Endothelial cell of umbilical vein (primary cell): ENCODE measurements at regions not wholly inside any gene's neighbourhood (a gene's known extent, or its start where the extent isn't known, plus 50 kb on each side); places are given as distances from the start of the nearest gene placed in this dataset.

ENCODE experiments used
- BruUV-seq: library from RNA; stranded (reverse); fragments of 400-500 nt; replicated peaks from 2 replicates; lab custom pipeline; 2021; lab: Mats Ljungman, UMichigan
- CTCF ChIA-PET: fragments of 300-600, 350-600 bp; sonication (Branson Sonifier 250); formaldehyde crosslinking; loops from one replicate; lab custom pipeline; 2021; ENCODE audit warnings: antibody characterized with exemption, inconsistent platforms; lab: Charles Lee
- POLR2A ChIA-PET: fragments of 300-600, 350-600 bp; sonication (Branson Sonifier 250); formaldehyde crosslinking; loops from one replicate; lab custom pipeline; 2021; ENCODE audit warnings: antibody characterized with exemption, inconsistent platforms; lab: Charles Lee
- DNase-seq: peaks from one replicate; pipeline ENCODE4 v3.0.0-alpha.2; 2011; ENCODE audit warnings: low read depth, low spot score
- FAIRE-seq: peaks from 2 replicates; lab custom pipeline; 2011; peaks lifted over from hg19 to GRCh38; lab: Jason Lieb, UNC
- H2AFZ ChIP-seq: 2 replicates; pipeline ENCODE4 v1.6.0; 2012; ENCODE audit warnings: low read depth, low read length, control low read depth, inconsistent platforms
- H3K27ac ChIP-seq: 2 replicates; pipeline ENCODE4 v1.5.1; 2011; ENCODE audit warnings: low read depth, mild to moderate bottlenecking, control low read depth, low read length, moderate library complexity; ENCODE audit not compliant: insufficient read depth
- H3K27me3 ChIP-seq, 2 experiments: 2 replicates each; pipeline versions ENCODE4 v1.6.0 to v1.6.1; 2011; ENCODE audit warnings: low read length in 2 of 2, mixed read lengths in 1 of 2; ENCODE audit not compliant: control insufficient read depth in 2 of 2, insufficient read depth in 2 of 2
- H3K36me3 ChIP-seq, 2 experiments: 2 replicates in 1 of 2; 3 replicates in 1 of 2; pipeline ENCODE4 v1.5.1; 2011; ENCODE audit warnings: low read length in 2 of 2, mild to moderate bottlenecking in 1 of 2, moderate library complexity in 1 of 2; ENCODE audit not compliant: control insufficient read depth in 2 of 2, insufficient read depth in 2 of 2; ENCODE audit errors: extremely low read depth in 1 of 2
- H3K4me1 ChIP-seq: 3 replicates; pipeline ENCODE4 v1.5.1; 2011; ENCODE audit warnings: mild to moderate bottlenecking, low read length; ENCODE audit not compliant: control insufficient read depth, insufficient read depth; ENCODE audit errors: extremely low read depth
- H3K4me2 ChIP-seq: 2 replicates; pipeline ENCODE4 v1.6.1; 2011; ENCODE audit warnings: low read length, control low read depth, mixed read lengths; ENCODE audit not compliant: insufficient read depth
- H3K4me3 ChIP-seq, 3 experiments: fragments of 200-600 bp in 1 of 3; sonication (generic), shearing (Covaris generic) in 1 of 3; replicated peaks in 1 of 3; 2 replicates each; pipeline ENCODE4 v1.5.1; 2011 to 2016; ENCODE audit warnings: control low read depth in 3 of 3, low read length in 3 of 3, mild to moderate bottlenecking in 2 of 3, inconsistent platforms in 1 of 3, low read depth in 1 of 3, moderate library complexity in 1 of 3; ENCODE audit not compliant: insufficient read depth in 1 of 3
- H3K79me2 ChIP-seq: 2 replicates; pipeline ENCODE4 v1.6.0; 2012; ENCODE audit warnings: low read length, inconsistent platforms; ENCODE audit not compliant: control insufficient read depth, insufficient read depth
- H3K9ac ChIP-seq: replicated peaks from 2 replicates; pipeline ENCODE3; 2011; ENCODE audit warnings: low read length, control low read depth; ENCODE audit not compliant: insufficient read depth; ENCODE audit errors: extremely low read depth
- H3K9me1 ChIP-seq: replicated peaks from 3 replicates; pipeline ENCODE4 v1.6.0; 2011; ENCODE audit warnings: mild to moderate bottlenecking, low read length; ENCODE audit not compliant: control insufficient read depth, insufficient read depth; ENCODE audit errors: extremely low read depth
- H3K9me3 ChIP-seq: replicated peaks from 2 replicates; pipeline ENCODE4 v1.5.1; 2012; ENCODE audit warnings: low read length, inconsistent platforms; ENCODE audit not compliant: control insufficient read depth, insufficient read depth
- H4K20me1 ChIP-seq: replicated peaks from 2 replicates; pipeline ENCODE3; 2011; ENCODE audit warnings: mild to moderate bottlenecking, low read length; ENCODE audit not compliant: control insufficient read depth, insufficient read depth; ENCODE audit errors: extremely low read depth
- EZH2 ChIP-seq: IDR thresholded peaks from 2 replicates; pipeline ENCODE4 v1.6.1; 2012; ENCODE audit warnings: borderline replicate concordance, low read depth, mild to moderate bottlenecking, moderate library complexity, low read length, inconsistent platforms; ENCODE audit not compliant: severe bottlenecking
- FOS ChIP-seq: IDR thresholded peaks from 2 replicates; pipeline ENCODE4 v1.6.1; 2011; ENCODE audit warnings: mild to moderate bottlenecking, low read length, moderate library complexity, borderline replicate concordance; ENCODE audit not compliant: insufficient read depth
- GATA2 ChIP-seq: IDR thresholded peaks from 2 replicates; pipeline ENCODE4 v1.7.0; 2011; ENCODE audit warnings: low read depth, mild to moderate bottlenecking, moderate library complexity, mixed read lengths, low read length; ENCODE audit not compliant: insufficient read length, insufficient read depth
- JUN ChIP-seq: IDR thresholded peaks from 2 replicates; pipeline ENCODE4 v1.6.1; 2011; ENCODE audit warnings: borderline replicate concordance, low read depth; ENCODE audit not compliant: insufficient read length, insufficient read depth
- MYC ChIP-seq: IDR thresholded peaks from one replicate; pipeline ENCODE4 v1.6.1; 2011; ENCODE audit warnings: mild to moderate bottlenecking, low read depth, low read length
- POLR2A ChIP-seq: IDR thresholded peaks from 2 replicates; pipeline ENCODE4 v1.6.1; 2012; ENCODE audit warnings: low read depth, mild to moderate bottlenecking, control low read depth, low read length
- POLR2AphosphoS5 ChIP-seq: IDR thresholded peaks from 2 replicates; pipeline ENCODE4 v1.6.1; 2012; ENCODE audit warnings: low read depth, mild to moderate bottlenecking, control low read depth, low read length, moderate library complexity; ENCODE audit not compliant: insufficient read depth
- dilution Hi-C: fragments of 300-500 bp; cut with MboI; formaldehyde crosslinking; loops from one replicate; pipeline ENCODE4 v1.15.0; 2019; ENCODE audit warnings: low sequenced_read_pairs; ENCODE audit not compliant: extremely low pct_ligation_motif_present
- intact Hi-C: fragments of 100-400 bp; cut with micrococcal nuclease; formaldehyde crosslinking; loops from one replicate; pipeline ENCODE4 v1.10.0; 2022
- TF ChIP-seq, protein P1 (sequence below), 2 donors: IDR thresholded peaks; 1 replicate in 1 of 2; 2 replicates in 1 of 2; pipeline ENCODE4 v1.5.1; 2011; ENCODE audit warnings: low read length in 2 of 2, mild to moderate bottlenecking in 2 of 2, moderate library complexity in 2 of 2, control low read depth in 1 of 2, inconsistent platforms in 1 of 2, low read depth in 1 of 2; ENCODE audit not compliant: insufficient read depth in 1 of 2; ENCODE audit errors: extremely low read depth in 1 of 2
- TF ChIP-seq, protein P2 (sequence below): IDR thresholded peaks from 2 replicates; pipeline ENCODE4 v1.6.1; 2011; ENCODE audit not compliant: insufficient read depth, insufficient read length

DNA sequence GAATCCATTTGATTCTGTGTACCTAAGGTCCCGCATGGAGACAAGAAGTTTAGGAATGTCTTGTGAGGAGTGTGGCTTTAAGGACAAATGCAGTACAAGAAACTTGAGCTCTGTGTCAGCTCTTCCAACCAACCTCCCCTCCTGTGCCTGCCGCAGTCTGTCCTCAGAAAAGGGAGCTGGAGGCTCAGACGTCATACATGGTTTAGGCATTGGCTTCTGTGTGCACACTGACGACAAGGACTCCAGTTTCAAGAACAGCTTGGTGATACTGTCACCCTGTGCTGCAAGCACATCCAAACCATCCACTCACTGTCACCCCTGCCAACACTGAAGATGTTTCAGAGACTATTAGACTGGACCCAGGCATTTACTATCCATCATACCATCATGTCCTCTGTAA lies 470.4 kb downstream of the IRS1 start:
- dilution Hi-C loops = no loop called here
- H3K9me1 ChIP-seq = no peaks in the 10 kb centered on the region
- no peak overlapping the region for H3K27ac ChIP-seq
- FAIRE-seq (no peak), DNase-seq (no peak)
- CTCF ChIA-PET = no interaction called here
- no peaks in the 10 kb centered on the region for H3K27me3 ChIP-seq
- BruUV-seq = no TSS peak
- H3K9me3 ChIP-seq = no peaks in the 10 kb centered on the region
- no peak overlapping the region for H3K4me2 ChIP-seq
- no peaks in the 10 kb centered on the region for H4K20me1 ChIP-seq
- POLR2A ChIA-PET = no interaction called here
- H3K4me3 ChIP-seq = no peak overlapping the region
- no peak overlapping the region for H3K9ac ChIP-seq
- H3K36me3 ChIP-seq = no peaks in the 10 kb centered on the region
- no peaks in the 10 kb centered on the region for H3K79me2 ChIP-seq
- H2AFZ ChIP-seq = no peak overlapping the region
- intact Hi-C loops = no loop called here
- H3K4me1 ChIP-seq = no peaks in the 10 kb centered on the region
- TF ChIP-seq, protein P1, sequence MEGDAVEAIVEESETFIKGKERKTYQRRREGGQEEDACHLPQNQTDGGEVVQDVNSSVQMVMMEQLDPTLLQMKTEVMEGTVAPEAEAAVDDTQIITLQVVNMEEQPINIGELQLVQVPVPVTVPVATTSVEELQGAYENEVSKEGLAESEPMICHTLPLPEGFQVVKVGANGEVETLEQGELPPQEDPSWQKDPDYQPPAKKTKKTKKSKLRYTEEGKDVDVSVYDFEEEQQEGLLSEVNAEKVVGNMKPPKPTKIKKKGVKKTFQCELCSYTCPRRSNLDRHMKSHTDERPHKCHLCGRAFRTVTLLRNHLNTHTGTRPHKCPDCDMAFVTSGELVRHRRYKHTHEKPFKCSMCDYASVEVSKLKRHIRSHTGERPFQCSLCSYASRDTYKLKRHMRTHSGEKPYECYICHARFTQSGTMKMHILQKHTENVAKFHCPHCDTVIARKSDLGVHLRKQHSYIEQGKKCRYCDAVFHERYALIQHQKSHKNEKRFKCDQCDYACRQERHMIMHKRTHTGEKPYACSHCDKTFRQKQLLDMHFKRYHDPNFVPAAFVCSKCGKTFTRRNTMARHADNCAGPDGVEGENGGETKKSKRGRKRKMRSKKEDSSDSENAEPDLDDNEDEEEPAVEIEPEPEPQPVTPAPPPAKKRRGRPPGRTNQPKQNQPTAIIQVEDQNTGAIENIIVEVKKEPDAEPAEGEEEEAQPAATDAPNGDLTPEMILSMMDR (IDR thresholded peaks at IDR 0.05; ENCODE audit: extremely low read depth in 1 of 2, insufficient read depth in 1 of 2, low read depth in 1 of 2, low read length in 2 of 2) = no peak
- TF ChIP-seq MYC (no peak), POLR2A (no peak), POLR2AphosphoS5 (no peak), JUN (no peak)
- TF ChIP-seq, protein P2, sequence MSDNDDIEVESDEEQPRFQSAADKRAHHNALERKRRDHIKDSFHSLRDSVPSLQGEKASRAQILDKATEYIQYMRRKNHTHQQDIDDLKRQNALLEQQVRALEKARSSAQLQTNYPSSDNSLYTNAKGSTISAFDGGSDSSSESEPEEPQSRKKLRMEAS = no peak

DNA sequence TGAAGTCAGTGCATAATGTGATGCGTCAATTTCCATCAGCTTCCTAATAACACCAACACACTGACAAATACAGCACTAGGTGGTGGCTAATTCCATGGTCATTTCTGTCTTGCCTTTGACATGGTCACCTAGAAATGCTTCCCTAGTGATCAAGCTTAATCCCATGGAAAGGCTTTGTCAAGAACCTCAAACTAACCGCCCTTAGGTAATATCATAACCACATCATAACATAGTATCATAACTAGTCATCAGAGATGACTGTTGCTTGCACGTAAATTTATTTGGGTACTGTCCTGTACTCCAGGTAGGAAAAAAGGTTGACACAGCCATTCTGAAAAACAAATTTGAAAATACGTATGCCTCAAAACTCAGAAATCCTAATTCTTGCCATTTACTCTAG lies 471.8 kb downstream of the IRS1 start:
- intact Hi-C loops = no loop called here
- Histone ChIP-seq H3K4me2 (no peak overlapping the region), H4K20me1 (no peaks in the 10 kb centered on the region), H3K4me3 (no peak overlapping the region), H3K27me3 (no peaks in the 10 kb centered on the region), H3K4me1 (no peaks in the 10 kb centered on the region), H3K79me2 (no peaks in the 10 kb centered on the region), H3K27ac (no peak overlapping the region), H3K9me1 (no peaks in the 10 kb centered on the region), H3K9me3 (no peaks in the 10 kb centered on the region), H3K9ac (no peak overlapping the region), H3K36me3 (no peaks in the 10 kb centered on the region), H2AFZ (no peak overlapping the region)
- DNase-seq = no peak
- CTCF ChIA-PET = no interaction called here
- POLR2A ChIA-PET = no interaction called here
- dilution Hi-C loops = no loop called here
- TF ChIP-seq, protein P1 (IDR thresholded peaks at IDR 0.05; ENCODE audit: extremely low read depth in 1 of 2, insufficient read depth in 1 of 2, low read depth in 1 of 2, low read length in 2 of 2) = no peak
- no peak for TF ChIP-seq FOS
- TF ChIP-seq POLR2AphosphoS5 = no peak
- no peak for TF ChIP-seq EZH2
- TF ChIP-seq GATA2 = no peak
- TF ChIP-seq POLR2A = no peak
- TF ChIP-seq, protein P2 = no peak
- TF ChIP-seq MYC = no peak
- BruUV-seq = no TSS peak
- FAIRE-seq = no peak
